NCI-H1694 treated with DMSO at 0.1 percent for 48 hours (cell line): ENCODE measurements at regions not wholly inside any gene's neighbourhood (a gene's known extent, or its start where the extent isn't known, plus 50 kb on each side); places are given as distances from the start of the nearest gene placed in this dataset.

Source experiments
- DNase-seq: peaks from one replicate; lab custom pipeline; 2025; lab: John Stamatoyannopoulos, UW

DNA sequence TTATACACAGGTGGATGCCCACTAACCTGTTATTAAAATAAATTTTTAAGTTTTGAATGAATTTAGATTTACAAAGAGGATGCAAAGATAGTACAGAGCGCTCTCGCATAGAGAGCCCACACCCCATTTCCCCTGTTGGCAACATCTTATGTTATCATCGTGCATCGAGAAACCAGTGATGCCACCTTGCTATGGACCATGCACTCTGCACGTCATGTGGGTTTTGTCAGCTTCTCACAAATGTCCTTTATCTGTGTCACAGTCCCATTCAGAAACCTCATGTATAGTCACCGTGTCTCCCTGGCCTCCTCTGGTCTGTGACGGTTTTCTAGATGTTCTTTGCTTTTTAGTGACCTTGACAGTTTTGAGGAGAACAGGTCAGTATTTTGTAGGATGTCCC lies 60.0 kb downstream of the ING1 start:
- no peak for DNase-seq

DNA sequence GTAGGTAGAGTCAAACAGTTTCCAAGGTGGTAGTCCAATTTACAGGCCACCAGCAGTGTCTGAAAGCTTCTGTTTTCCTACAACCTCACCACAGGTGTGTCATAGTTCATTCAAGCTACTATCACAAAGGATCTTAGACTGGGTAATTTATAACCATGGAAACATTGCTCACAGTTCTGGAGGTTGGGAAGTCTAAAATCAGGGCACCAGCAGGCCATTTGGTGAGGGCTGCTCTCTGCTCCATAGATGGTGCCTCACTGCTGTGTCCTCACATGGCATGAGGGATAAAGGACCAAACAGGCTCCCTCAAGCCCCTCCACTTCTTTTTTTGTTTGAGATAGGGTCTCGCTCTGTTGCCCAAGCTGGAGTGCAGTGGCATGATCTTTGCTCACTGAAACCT lies 60.6 kb downstream of the ING1 start:
- no peak for DNase-seq

DNA sequence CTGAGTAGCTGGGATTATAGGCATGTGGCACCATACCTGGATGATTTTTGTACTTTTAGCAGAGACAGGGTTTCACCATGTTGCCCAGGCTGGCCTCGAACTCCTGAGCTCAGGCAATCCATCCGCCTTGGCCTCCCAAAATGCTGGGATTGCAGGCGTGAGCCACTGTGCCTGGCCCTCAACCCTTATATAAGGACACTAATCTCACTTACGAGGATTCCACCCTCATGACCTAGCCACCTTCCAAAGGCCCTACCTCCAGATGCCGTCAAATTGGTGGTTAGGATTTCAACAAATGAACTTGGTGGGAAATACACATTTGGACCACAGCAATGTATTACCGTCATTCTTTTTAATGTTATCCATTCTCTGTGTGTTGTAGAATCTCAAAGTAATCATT lies 61.0 kb downstream of the ING1 start:
- no peak for DNase-seq

DNA sequence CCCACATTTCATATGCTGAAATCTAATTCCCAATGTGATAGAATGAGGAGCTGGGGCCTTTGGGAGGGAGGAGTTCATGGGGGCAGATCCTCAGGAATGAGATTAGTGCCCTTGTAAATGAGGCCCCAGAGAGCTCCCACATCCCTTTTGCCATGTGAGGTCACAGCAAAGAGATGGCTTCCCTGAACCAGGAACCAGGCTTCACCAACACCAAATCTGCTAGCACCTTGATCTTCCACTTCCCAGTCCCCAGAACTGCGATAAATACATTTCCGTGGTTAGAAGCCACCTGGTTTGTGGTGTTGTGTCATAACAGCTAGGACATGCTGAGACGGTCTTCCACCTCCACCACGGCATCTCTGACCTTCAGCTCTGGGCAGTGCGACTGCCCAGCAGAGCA lies 62.1 kb downstream of the ING1 start:
- DNase-seq, result no peak

DNA sequence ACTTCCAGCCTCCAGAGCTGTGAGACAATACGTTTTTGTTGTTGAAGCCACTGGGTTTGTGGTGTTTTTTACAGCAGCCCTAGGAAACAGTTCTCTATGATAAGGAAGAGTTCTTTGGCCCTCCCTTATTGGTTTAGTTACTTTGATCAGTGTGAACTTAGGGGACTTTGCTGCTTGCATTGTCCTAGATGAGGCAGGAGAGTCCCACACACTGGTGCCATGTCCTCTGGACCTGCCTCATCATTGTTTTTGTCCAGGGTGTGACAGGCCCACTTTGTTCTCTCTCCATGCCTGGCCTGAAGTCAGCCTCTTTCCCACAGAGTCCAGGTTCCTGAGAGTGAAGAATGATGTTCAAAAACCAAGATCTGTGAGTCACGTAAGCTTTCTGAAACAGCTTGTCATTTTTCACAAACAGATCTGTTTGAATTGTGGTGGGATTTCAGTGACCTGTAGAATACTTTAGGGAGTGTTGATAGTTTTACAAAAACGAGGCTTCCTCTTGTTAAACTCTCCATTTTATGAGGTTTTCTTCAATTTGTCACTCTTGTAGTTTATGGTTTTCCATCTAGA lies 63.8 kb downstream of the ING1 start:
- no peak for DNase-seq

DNA sequence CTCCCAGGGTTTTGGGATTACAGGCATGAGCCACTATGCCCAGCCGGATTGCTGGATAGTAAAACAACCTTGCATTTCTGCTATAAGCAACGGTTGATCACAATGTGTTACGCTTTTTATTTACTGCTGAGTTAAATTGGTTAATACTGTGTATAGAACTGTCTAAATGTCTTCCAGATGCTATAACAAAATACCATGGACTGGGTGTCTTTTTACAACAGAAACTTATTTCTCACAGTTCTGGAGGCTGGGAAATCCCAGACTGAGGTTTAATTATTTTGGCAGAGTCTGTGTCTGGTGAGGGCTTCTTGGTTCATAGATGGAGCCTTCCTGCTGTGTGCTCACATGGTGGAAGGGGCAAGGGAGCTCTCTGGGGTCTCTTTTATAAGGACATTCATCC lies 65.5 kb downstream of the ING1 start:
- no peak for DNase-seq

DNA sequence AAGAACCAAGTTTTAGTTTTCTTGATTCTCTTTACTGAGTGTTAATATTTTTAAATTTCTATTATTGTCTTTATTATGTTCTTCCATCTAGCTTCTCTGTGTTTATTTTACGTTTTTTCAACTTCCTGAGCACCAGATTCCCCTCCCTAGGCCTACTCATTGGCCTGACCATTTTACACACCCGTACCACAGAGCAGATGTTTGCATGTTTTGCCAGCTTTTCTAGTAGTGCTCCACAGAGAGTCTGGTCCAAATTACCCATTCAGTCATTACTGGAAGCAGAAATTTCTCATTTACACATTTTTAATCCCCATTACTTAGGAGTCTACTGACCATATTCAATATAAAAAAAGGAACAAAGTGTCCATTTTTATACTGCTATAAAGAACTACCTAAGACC lies 66.9 kb downstream of the ING1 start:
- DNase-seq, result no peak

DNA sequence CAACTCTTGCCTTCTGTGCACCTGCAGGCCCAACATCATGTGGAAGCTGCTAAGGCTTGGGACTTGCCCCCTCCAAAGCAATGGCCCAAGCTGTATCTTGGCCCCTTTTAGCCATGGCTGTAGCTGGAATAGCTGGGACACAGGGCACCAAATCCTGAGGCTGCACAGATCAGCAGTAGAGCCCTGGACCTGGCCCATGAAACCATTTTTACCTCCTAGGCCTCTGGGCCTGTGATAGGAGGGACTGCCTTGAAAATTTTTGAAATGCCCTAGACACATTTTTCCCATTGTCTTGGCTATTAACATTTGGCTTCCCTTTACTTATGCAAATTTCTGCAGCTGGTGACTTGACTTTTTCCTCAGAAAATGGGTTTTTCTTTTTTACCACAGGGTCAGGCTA lies 68.7 kb downstream of the ING1 start:
- no peak for DNase-seq

DNA sequence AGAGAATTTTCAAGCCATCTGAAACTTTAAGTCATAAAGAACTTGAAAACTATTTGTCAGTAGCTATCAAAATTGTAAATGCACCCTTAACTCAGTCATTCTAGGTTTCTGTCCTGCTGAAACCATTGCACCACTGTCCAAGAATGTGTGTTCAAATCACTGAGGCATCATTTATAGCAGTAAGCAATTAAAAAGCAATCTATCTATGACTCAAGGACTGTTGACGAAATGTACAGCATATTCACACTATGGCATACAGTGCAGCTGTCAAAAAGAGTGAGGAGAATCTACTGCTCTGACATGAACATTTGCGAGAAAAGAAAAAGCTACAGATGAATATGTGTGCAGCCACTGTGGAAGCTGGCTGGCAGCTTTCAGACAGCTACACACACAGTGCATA lies 71.2 kb downstream of the ING1 start:
- DNase-seq, result no peak

DNA sequence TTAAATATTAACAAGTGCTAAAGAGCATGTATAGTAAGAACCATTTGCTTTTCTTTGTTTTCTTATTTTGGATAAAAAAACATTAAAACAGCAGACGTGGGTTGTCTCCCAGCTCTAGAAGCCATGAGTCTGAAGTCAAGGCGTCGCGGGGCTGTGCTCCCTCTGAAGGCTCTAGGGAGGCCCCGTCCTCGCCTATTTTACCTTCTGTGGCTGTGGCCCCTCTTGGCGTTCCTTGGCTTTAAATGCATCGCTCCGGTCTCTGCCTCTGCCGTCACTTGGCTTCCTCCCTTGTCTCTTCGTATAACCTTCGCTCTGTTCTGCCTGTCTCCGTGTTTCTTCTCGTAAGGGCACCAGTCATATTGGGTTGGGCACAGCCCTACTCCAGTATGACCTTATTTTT lies 75.3 kb downstream of the ING1 start:
- DNase-seq, result no peak

DNA sequence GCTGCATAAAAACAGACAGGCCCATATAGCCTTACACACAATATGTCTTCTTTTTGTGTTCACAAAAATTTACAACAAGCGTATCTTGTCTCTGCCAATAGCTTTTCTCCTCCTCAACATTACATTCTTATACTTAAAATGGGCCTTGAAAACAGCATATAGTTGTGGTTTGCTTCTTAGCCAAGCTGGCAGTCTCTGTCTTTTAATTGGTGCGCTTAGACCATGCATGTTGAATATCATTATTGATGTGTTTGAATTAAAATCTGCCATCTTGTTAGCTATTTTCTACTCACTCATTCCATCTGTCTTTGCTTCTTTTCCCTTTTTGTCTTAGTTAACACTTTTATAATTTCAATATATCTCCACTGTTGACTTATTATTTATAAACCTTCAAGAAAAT lies 76.4 kb downstream of the ING1 start:
- DNase-seq, result no peak

DNA sequence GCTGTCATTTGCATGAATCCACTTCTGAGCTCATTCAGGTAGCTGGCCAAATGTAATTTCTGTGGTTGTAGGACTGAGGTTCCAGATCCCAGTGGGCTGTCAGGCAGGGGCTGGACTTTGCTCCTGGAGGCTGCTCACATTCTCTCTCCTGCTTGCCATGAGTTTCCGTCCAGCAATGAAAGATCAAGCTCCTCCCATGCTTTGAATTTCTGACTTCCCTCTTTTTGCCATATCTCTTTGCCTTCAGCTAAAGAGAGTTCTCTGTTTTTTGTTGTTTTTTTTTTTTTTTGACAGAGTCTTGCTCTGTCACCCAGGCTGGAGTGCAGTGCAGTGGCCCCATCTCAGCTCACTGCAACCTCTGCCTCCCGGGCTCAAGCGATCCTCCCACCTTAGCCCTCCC lies 76.9 kb downstream of the ING1 start:
- DNase-seq, result no peak

DNA sequence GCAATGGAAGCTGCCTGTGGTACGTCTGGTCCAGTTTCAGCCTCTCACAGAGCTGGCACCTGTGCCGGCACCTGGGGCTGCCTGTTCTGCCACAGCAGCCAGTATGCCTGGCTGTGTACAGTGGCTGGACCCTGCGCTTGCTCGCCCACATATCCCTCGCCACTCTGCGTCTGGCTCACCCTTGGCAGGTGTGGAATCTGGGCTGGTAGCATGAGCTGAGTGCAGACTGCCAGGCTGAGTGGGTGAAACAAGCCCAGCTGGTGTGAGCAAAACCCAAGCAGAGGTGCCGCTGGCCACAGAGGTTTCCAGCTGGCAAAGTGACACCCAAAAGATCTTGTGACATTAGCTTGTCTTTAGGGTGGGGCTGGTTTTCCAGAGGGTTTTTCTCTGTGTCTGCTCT lies 80.7 kb downstream of the ING1 start:
- DNase-seq, result no peak

DNA sequence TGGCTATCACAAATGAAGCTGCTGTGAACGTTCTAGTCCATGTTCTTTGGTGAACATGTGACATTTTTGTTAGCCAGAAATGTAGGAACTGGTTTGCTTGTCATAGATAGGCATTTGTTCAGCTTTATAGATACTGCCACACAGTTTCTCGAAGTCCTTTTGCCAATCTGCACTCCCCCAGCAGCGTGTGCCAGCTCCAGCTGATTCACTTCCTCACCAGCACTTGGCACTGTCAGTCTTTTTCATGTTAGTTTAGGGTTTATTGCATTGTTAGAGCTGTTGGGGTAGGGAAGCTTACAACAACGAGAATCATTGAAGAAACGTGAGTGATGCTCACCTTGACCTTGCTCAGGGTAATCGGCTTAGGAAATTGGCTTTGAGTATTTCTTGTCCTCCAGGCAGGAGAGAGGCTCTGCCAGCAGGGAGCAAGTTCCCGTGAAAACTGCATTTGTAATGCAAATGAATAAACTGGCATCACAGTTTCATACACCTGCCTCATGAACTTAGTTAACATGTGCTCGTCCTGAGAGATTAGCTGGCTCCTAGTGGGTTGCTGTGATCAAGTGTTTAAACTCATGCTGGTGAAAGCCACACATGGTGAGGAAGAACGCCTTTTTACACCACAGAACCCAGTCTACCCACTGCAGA lies 83.9 kb downstream of the ING1 start:
- no peak for DNase-seq

DNA sequence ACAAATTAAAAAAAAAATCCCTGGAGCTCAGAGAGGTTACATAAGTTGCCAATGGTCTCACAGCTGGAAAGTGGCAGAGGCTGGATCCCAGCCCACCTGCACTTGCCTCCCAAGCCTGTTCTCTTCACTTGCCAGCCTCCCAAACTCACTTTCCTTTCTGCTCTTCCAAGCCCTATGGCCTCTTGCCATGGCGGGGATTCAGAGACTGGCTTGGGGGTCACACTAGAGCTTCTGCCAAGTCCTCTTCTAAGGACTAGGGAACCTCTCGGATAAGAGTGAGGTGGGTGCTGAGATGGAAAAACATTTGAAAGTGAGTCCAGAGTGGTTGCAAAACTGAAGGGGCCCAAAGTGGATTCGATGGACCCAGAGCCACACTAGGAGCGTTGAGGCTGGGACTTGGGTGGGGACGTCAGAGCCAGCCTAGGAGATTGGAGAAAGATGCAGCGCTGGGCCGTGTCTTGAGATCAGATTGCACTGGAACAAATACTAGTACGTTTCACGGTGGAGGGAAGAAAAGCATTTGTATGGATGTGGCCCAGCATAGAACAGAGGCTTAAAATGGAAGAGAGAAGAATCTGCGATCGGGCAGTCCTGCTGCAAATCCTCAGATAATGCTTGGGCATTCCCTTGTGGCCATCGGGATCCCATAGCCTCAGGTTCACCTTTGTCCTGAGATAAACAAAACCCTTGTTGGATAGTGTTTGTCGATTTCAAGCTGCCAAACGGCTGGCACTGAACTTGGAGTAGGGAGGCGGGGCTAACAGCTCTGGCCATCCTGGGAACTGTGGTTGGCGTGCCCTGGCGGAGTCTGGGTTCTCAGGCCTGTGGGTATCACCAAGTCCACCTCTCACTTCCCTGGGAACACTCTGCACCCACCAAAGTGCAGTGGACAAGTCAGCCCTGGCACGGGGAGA lies 84.8 kb downstream of the ING1 start:
- DNase-seq, result no peak

DNA sequence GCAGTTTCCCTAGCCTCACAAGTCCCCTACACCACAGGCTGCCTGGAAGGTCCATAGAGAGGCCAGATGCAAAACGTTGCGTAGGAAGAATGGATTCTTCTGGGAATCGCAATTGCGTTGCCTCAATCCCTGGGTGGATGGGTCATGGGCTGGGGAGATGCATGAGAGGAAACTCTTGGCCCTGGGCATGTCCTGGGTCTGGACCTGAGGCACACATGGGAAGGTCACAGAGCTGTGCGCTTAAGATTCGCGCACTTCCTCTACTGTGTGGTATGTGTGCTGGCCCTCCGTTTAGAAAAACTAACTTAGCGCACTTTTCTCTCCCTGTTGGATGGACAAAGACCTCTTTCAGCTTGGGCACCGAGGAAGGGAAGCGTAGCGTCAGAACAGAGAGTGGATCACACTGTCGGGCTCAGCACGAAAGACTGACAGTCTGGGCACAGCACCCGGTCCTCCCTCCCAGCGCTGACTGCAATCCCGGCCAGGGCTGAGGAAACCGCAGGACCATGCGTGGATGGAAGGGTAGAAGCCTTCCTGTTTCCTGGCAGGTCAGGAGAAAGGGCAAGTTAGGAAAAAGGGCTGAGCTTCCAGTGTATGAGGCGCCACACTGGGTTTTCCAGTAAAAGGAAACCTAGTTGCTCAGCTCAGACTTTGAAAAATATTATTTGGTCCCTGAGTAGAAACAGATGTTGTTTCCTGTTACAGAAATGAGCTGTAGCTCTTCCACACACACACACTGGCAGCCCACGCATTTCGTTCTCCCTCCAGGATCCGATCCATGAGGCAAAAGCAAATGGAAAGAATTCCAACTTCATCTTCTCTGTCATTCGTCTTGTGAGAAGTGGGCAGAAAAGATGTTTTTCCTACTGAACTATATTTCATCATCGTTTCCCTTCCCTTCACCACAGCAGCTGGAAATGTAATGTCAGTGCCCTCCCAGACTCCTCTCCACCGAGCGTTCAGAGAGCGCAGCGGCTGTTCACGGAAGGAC lies 86.0 kb downstream of the ING1 start:
- DNase-seq, result no peak

DNA sequence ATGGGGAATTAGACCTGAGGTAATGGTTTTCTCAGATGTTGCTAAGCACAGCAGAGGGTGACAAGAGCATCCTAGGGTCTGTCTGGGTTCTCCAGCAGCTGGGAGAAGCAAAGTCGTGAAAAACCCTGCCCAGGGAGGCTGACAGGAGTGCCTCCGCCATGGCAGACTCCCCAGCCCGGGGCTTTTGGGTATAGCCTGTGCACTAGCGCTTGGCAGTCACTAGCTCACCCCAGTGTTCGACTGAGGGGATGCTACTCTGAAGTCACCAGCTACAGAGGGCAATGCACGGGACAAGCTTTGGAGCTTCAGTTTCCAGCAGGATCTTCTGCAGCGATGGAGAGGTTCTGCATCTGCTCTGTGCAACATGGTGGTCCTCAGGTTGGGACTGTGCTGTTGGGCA lies 87.5 kb downstream of the ING1 start:
- DNase-seq, result no peak

DNA sequence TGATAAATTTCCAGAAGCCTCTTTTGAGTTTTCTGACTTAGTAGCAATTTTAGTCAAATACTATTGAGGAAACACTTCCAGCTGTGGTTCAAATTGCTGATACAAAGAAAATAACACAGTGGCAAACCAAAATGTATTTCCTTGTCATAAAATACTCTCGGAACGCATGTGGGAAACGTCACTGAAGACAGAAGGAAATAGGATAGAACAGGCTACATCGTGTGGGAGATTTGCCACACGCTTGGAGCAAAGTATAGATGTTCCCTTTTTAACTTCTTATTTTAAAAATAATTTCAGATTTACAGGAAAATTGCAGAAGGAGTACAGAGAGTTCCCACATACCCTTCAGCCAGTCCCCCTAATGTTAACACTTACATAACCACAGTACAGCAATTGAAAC lies 88.8 kb downstream of the ING1 start:
- DNase-seq, result no peak

DNA sequence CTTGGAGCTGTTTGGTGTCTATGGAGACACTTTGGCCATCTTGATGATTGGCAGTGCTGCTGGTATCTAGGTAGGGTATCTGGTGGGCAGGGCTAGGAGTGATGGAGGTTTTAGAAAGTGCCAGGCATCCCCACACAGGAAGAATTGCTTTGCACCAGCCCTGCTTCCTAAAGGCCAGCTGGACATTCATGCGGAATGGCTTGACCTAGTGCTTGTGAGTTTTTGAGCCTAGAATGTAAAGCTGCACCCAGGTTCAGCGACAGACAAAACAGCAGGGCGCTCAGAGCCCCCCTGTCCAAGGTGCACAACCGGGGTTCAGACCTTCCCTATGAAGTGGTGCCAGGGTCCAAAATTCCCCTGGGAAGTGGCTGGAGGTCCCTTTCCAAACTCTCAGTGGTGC lies 93.1 kb downstream of the ING1 start:
- DNase-seq, result no peak

DNA sequence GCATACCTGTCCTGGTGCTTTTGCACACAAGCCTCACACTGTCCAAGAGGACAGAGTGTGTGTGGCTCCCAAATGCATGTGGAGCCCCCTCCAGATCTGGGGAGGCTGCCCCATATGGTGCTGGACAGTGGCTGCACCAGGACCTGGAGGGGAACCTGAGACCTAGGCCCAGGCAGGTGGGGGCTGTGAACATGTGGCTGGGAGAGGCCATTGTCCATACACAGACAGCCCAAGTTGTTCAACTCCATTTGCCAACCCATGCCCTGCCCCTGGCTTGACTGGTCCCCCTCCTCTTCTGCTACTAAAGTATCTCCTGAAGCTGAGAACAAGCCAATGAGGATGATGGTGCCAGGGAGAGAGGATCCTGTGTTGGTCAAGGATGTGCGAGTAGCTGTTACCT lies 94.0 kb downstream of the ING1 start:
- no peak for DNase-seq

DNA sequence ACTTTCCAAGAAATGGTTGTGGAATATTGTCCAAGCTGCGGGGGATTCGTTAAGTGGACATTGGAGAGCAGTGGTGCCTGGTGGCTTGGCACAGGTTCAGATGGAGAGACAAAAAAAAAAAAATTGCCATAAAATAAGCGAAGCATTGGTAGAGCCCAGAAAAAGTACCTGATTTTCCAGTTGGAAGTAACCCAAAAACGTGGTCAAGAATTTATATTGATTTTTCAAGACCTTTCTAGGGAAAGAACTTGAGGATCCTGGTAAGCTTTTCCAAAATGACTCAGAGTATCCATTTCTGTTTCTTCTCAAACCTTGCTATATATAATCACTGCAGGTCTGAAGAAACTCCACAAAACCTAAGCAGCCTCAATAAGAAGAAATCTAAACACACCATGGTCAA lies 94.6 kb downstream of the ING1 start:
- no peak for DNase-seq

DNA sequence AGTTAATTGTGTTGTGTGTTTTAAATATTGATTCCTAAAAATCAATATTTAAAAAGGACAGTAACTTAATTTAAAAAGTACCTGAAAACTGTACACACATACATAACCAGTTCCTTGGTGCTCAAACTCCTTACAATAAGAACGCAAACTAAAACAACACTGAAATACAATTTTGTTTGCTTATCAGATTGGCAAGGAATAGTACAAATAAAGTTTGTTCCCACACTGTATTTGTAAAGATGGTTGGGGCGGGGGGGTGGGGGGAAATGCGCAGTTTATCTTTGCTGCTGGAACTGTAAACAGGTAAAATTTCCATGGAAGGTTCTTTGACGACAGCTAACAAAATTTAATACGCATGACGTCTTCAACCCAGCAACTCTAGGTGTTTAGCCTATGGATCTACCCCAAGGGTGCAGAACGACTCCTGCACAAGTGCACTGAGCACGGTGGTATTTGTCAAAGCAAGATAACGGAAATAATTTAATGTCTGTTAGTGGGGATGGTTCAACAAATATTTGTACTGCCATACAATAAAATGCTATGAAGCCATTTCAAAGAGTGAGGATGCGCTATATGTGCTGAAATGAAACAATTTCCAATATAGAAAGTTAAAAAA lies 96.5 kb downstream of the ING1 start:
- no peak for DNase-seq
